ENCODE measurements at regions not wholly inside any gene's neighbourhood (a gene's known extent, or its start where the extent isn't known, plus 50 kb on each side); places are given as distances from the start of the nearest gene placed in this dataset.

- BruUV-seq (replicated peaks) = no TSS peak
- H4K20me1 ChIP-seq (ENCODE audit: insufficient read depth) = no peaks in the 10 kb centered on the region
- H3K4me2 ChIP-seq (ENCODE audit: low read length) = no peak overlapping the region
- DNase-seq (ENCODE audit: low read depth, low spot score) = no peak
- H3K4me1 ChIP-seq (ENCODE audit: control insufficient read depth in 1 of 2, insufficient read depth in 2 of 2, low read length in 2 of 2) = no peaks in the 10 kb centered on the region
- no peak for ATAC-seq
- H3K9me2 ChIP-seq (ENCODE audit: insufficient read depth) = no peaks in the 10 kb centered on the region
- no peaks in the 10 kb centered on the region for H3K9me3 ChIP-seq (ENCODE audit: control insufficient read depth in 1 of 2, insufficient read depth in 1 of 2, low read depth in 1 of 2, low read length in 2 of 2)
- no peak overlapping the region for H3K4me3 ChIP-seq (replicated peaks in 1 of 2; ENCODE audit: low read depth in 1 of 2, low read length in 2 of 2)
- POLR2A ChIA-PET = no interaction called here
- intact Hi-C loops (cut with micrococcal nuclease) = no loop called here
- no peak overlapping the region for H3K27ac ChIP-seq (ENCODE audit: low read depth, low read length)
- CTCF ChIA-PET = no interaction called here
- H3K79me2 ChIP-seq (ENCODE audit: insufficient read depth, low read length) = no peaks in the 10 kb centered on the region
- H3K9ac ChIP-seq (ENCODE audit: low read length) = no peak overlapping the region
- RAD21 ChIA-PET (ENCODE audit: low non-redundant PET in 1 of 2, low total read pairs in 2 of 2, uncharacterized antibody in 2 of 2, unreplicated experiment in 2 of 2) = no interaction called here
- TF ChIP-seq SRF (IDR thresholded peaks at IDR 0.05; ENCODE audit: low read depth) (no peak), POLR2AphosphoS5 (IDR thresholded peaks at IDR 0.05; ENCODE audit: low read depth, low read length) (no peak), ZFX (IDR thresholded peaks at IDR 0.05) (no peak), CBX3 (IDR thresholded peaks at IDR 0.05; ENCODE audit: low read depth) (no peak), EZH2 (IDR thresholded peaks at IDR 0.05) (no peak), EGR1 (IDR thresholded peaks at IDR 0.05; ENCODE audit: low read depth) (no peak), FOSL1 (IDR thresholded peaks at IDR 0.05; ENCODE audit: low read depth) (no peak)
- no peak overlapping the region for H2AFZ ChIP-seq (ENCODE audit: low read depth, low read length, poor library complexity, severe bottlenecking)
- no peaks in the 10 kb centered on the region for H3K36me3 ChIP-seq (ENCODE audit: control insufficient read depth in 1 of 2, insufficient read depth in 2 of 2, low read length in 2 of 2)
- no peaks in the 10 kb centered on the region for H3K27me3 ChIP-seq (ENCODE audit: insufficient read depth, low read length)
Measured at GRCh38 chr13:103168901-103169508, 102.8 kb upstream of the SLC10A2 start.

- TF ChIP-seq ATF3 (IDR thresholded peaks at IDR 0.05) = no peak
- no peak for TF ChIP-seq YY1 (IDR thresholded peaks at IDR 0.05; ENCODE audit: extremely low read depth, insufficient replicate concordance, low read depth, low read length)
- TF ChIP-seq EGR1 (IDR thresholded peaks at IDR 0.05; ENCODE audit: low read depth) = no peak
- no peak for TF ChIP-seq SIN3A (IDR thresholded peaks at IDR 0.05; ENCODE audit: low read depth)
- no peak for TF ChIP-seq CBX3 (IDR thresholded peaks at IDR 0.05; ENCODE audit: low read depth)
- TF ChIP-seq MAX (IDR thresholded peaks at IDR 0.05) = no peak
- TF ChIP-seq TCF7L2 (IDR thresholded peaks at IDR 0.05; ENCODE audit: borderline replicate concordance, extremely low read depth, insufficient read depth, insufficient read length) = no peak
- TF ChIP-seq REST (IDR thresholded peaks at IDR 0.05; ENCODE audit: low read depth) = no peak
- Histone ChIP-seq H4K20me1 (ENCODE audit: insufficient read depth) (no peaks in the 10 kb centered on the region), H3K79me2 (ENCODE audit: insufficient read depth, low read length) (no peaks in the 10 kb centered on the region), H3K9me2 (ENCODE audit: insufficient read depth) (no peaks in the 10 kb centered on the region), H3K4me2 (ENCODE audit: low read length) (no peak overlapping the region), H3K27me3 (ENCODE audit: insufficient read depth, low read length) (no peaks in the 10 kb centered on the region), H3K27ac (ENCODE audit: low read depth, low read length) (no peak overlapping the region), H3K36me3 (ENCODE audit: control insufficient read depth in 1 of 2, insufficient read depth in 2 of 2, low read length in 2 of 2) (no peaks in the 10 kb centered on the region), H3K9ac (ENCODE audit: low read length) (no peak overlapping the region), H3K4me3 (replicated peaks in 1 of 2; ENCODE audit: low read depth in 1 of 2, low read length in 2 of 2) (no peak overlapping the region), H2AFZ (ENCODE audit: low read depth, low read length, poor library complexity, severe bottlenecking) (no peak overlapping the region), H3K9me3 (ENCODE audit: control insufficient read depth in 1 of 2, insufficient read depth in 1 of 2, low read depth in 1 of 2, low read length in 2 of 2) (no peaks in the 10 kb centered on the region), H3K4me1 (ENCODE audit: control insufficient read depth in 1 of 2, insufficient read depth in 2 of 2, low read length in 2 of 2) (no peaks in the 10 kb centered on the region)
- POLR2A ChIA-PET = no interaction called here
- BruUV-seq (replicated peaks) = no TSS peak
- intact Hi-C loops (cut with micrococcal nuclease) = no loop called here
- ATAC-seq (no peak), DNase-seq (ENCODE audit: low read depth, low spot score) (no peak)
- CTCF ChIA-PET = no interaction called here
- RAD21 ChIA-PET (ENCODE audit: low non-redundant PET in 1 of 2, low total read pairs in 2 of 2, uncharacterized antibody in 2 of 2, unreplicated experiment in 2 of 2) = no interaction called here
Measured at GRCh38 chr13:103164251-103164650, 98.0 kb upstream of the SLC10A2 start.

Data from HCT116 (cell line).